NCI-H524 (cell line): ENCODE measurements at regions not wholly inside any gene's neighbourhood (a gene's known extent, or its start where the extent isn't known, plus 50 kb on each side); places are given as distances from the start of the nearest gene placed in this dataset.

Experiments used
- DNase-seq, 2 experiments: peaks; one replicate each; lab custom pipeline; 2025; lab: John Stamatoyannopoulos, UW

GRCh38 chr12:94783343-94783742 is 133.0 kb upstream of the TMCC3 start:
- no peak for DNase-seq

GRCh38 chr12:94781835-94782234 is 131.5 kb upstream of the TMCC3 start:
- no peak for DNase-seq

GRCh38 chr12:94779485-94779884 is 129.1 kb upstream of the TMCC3 start:
- no peak for DNase-seq

- DNase-seq, result no peak
These were observed 127.6 kb upstream of the TMCC3 start for GRCh38 chr12:94777936-94778335.

DNA sequence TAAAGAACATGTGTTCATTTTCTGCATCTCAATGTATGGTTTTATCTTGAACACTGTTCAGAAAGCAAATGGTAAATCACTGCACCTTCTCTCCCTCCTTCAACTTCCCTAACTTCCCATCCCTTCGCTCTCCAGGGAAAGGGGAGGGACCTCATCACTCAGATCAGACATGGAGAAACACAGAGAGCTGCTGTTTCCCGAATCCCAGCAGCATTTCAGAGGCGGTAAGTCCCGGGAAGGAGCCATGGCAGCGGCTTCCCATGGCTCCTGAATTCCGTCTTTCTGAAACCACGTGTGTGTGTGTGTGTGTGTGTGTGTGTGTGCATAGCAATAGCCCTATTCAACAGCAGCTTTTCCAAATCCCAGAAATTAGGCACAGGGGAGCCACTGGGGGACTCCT is 125.4 kb upstream of the TMCC3 start:
- DNase-seq, result no peak

DNA sequence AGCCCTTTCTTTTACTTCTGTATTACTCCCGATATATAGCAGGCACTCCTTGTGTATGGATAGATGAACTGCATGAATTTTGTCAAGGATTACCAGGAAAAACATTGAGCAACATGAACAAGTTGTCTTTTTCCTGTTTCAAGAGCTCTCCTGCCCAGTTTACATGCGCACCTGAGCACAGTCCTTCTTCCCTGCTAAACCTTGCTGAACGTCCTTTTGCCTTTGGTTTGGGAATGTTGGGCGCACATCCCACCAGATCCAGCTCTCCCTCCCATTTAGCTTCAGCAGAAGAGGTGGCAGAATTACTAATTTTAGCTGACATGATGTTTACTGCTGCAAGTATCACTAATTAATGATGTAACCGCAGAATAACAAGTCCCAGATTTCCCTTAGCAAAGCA is 121.4 kb upstream of the TMCC3 start:
- peak in 1 of 2 experiments; percentile 27 for DNase-seq

GRCh38 chr12:94771199-94771598 is 120.8 kb upstream of the TMCC3 start:
- DNase-seq, result no peak

GRCh38 chr12:94770791-94771190 is 120.4 kb upstream of the TMCC3 start:
- DNase-seq, result no peak

GRCh38 chr12:94769776-94770759 is 119.7 kb upstream of the TMCC3 start:
- peak in 1 of 2 experiments; percentile 32 for DNase-seq

- DNase-seq, result no peak
These were observed 118.7 kb upstream of the TMCC3 start for GRCh38 chr12:94769047-94769420.

GRCh38 chr12:94768398-94769046 is 118.2 kb upstream of the TMCC3 start:
- no peak for DNase-seq

GRCh38 chr12:94767956-94768355 is 117.6 kb upstream of the TMCC3 start:
- DNase-seq, result no peak

DNA sequence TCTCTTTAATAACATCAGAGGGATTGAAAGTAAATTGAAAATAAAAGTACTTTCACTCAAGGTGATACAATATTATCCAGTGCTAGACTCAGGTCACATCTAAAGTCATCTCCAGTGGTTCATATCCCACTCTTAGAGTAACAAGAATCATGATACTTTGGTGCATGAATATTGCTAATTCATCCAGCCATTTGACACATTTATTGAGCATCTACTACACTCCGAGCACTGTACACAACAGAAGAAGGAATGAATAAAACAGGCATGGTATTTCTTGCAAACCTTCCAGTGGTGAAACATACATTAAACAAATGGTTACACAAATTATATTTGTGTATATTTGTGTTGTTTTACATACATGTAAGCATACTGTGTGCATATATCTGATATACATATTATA is 116.0 kb upstream of the TMCC3 start:
- DNase-seq, result no peak

GRCh38 chr12:94763462-94763861 is 113.1 kb upstream of the TMCC3 start:
- no peak for DNase-seq

- DNase-seq, result no peak
These were observed 112.6 kb upstream of the TMCC3 start for GRCh38 chr12:94762943-94763342.

DNA sequence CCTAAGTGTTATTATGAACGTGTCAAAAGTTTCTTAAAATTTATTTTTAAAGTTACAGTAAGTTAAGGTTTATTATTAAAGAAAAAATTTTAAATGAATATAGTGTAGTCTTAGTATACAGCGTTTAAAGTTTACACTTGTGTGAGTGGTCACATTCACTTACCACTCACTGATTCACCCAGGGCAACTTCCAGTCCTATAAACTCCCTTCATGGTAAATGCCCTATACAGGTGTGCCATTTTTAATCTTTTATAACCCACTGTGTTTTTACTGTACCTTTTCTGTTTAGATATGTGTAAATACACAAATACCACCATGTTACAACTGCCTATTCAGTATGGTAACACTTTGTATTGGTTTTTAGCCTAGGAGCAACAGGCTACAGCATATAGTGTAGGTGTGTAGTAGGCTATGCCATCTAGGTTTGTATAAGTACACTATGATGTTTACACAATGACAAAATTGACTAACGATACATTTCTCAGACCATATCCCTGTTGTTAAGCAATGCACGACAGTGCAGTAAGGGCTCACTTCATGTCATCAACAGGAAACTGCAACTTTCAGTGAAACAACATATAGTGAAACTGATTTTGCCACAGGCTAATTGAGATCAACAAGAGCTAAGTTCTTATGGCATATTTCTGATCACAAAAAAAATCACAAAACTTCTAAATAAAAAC is 112.0 kb upstream of the TMCC3 start:
- DNase-seq, result no peak

- DNase-seq, result no peak
These were observed 111.2 kb upstream of the TMCC3 start for GRCh38 chr12:94761559-94761958.

DNA sequence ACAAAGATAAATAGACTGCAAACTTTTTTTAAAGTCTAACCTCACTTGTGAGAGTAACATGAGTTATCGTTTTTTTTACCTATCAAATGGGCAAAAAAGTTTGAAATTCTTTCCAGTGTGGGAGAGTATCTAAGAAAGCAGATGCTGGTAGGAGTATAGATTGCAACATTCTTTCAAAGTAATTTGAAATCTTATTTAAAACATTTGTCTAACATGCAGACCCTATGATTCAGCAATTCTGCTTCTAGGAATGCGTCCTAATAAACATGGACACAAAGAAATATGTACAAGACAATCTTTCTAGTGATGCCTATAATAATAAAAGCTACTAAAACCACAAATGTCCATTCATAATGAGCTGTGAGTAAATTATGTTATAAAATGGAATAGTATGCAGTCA is 110.4 kb upstream of the TMCC3 start:
- no peak for DNase-seq

DNA sequence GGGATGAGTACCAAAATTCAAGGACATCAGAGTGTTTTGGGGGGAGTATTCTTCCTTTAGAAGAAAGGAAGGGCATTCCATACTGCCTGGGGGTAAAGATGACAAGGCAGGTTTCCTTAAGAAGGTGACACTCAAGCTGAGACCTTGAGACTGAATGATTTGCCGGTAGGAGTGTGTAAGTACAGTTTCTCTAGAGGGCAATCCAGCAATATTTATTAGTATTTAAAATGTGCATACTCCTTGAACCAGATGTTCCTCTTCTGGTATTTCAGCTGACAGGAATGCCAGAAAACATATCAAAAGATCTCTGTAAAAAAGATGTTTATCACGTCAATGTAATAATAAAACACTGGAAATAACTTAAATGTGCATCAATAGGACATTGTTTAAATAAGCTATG is 106.4 kb upstream of the TMCC3 start:
- no peak for DNase-seq

- no peak for DNase-seq
These were observed 105.2 kb upstream of the TMCC3 start for GRCh38 chr12:94755598-94755997.

- DNase-seq, result no peak
These were observed 104.3 kb upstream of the TMCC3 start for GRCh38 chr12:94754653-94755052.

- no peak for DNase-seq
These were observed 102.8 kb upstream of the TMCC3 start for GRCh38 chr12:94753036-94753679.
